B cell (primary cell): ENCODE measurements at regions not wholly inside any gene's neighbourhood (a gene's known extent, or its start where the extent isn't known, plus 50 kb on each side); places are given as distances from the start of the nearest gene placed in this dataset.

Source experiments
- ATAC-seq: fragments of 200-7000 bp; cut with Tn5 transposase; one replicate; pipeline ENCODE4 v1.10.0; 2021; ENCODE audit warnings: low read depth, mild to moderate bottlenecking, moderate number of reproducible peaks, moderate library complexity
- CTCF ChIA-PET: fragments of 350-600 bp; sonication (Branson Sonifier 250); formaldehyde crosslinking; loops from one replicate; lab custom pipeline; 2021; ENCODE audit warnings: antibody characterized with exemption, inconsistent platforms; lab: Charles Lee
- POLR2A ChIA-PET: fragments of 350-600 bp; sonication (Branson Sonifier 250); formaldehyde crosslinking; loops from one replicate; lab custom pipeline; 2021; ENCODE audit warnings: antibody characterized with exemption; lab: Charles Lee
- DNase-seq: peaks from one replicate; pipeline ENCODE4 v3.0.0; 2013
- H2AFZ ChIP-seq: 2 replicates; pipeline ENCODE4 v1.6.1; 2012; ENCODE audit warnings: mild to moderate bottlenecking, low read depth, low read length; ENCODE audit not compliant: insufficient read depth, poor library complexity, severe bottlenecking
- H3K27ac ChIP-seq, 2 donors: 1 replicate in 1 of 2; 2 replicates in 1 of 2; pipeline ENCODE4 v1.5.1; 2012 to 2013; ENCODE audit warnings: low read length in 2 of 2, mild to moderate bottlenecking in 2 of 2, moderate library complexity in 1 of 2
- H3K27me3 ChIP-seq, 4 experiments: fragments of 200-600 bp in 1 of 4; sonication (generic) in 1 of 4; replicated peaks in 1 of 4; 1 replicate in 2 of 4; 2 replicates in 2 of 4; pipeline versions ENCODE4 v1.6.1 to v1.7.0; 2013 to 2016; ENCODE audit warnings: low read length in 3 of 4, mild to moderate bottlenecking in 2 of 4, mixed read lengths in 1 of 4, moderate library complexity in 1 of 4; ENCODE audit not compliant: insufficient read depth in 4 of 4, control insufficient read depth in 3 of 4; ENCODE audit errors: control extremely low read depth in 1 of 4
- H3K36me3 ChIP-seq, 2 experiments: replicated peaks in 1 of 2; 1 replicate in 1 of 2; 2 replicates in 1 of 2; pipeline versions ENCODE4 v1.6.1 to v1.7.1; 2013; ENCODE audit warnings: low read length in 1 of 2; ENCODE audit not compliant: insufficient read depth in 2 of 2, control insufficient read depth in 1 of 2; ENCODE audit errors: control extremely low read depth in 1 of 2, extremely low read depth in 1 of 2
- H3K4me1 ChIP-seq, 2 donors: fragments of 200-600 bp in 1 of 2; sonication (generic) in 1 of 2; 1 replicate in 1 of 2; 2 replicates in 1 of 2; pipeline versions ENCODE4 v1.5.1 to v1.6.1; 2013 to 2017; ENCODE audit warnings: low read length in 2 of 2; ENCODE audit not compliant: control insufficient read depth in 2 of 2, insufficient read depth in 2 of 2
- H3K4me2 ChIP-seq: replicated peaks from 2 replicates; pipeline ENCODE3; 2012; ENCODE audit warnings: mild to moderate bottlenecking, low read depth, low read length; ENCODE audit not compliant: poor library complexity, severe bottlenecking
- H3K4me3 ChIP-seq, 5 experiments: fragments of 200-600 bp in 1 of 5; sonication (generic) in 1 of 5; 1 replicate in 3 of 5; 2 replicates in 2 of 5; pipeline versions ENCODE4 v1.5.1 to v1.7.0; 2011 to 2016; ENCODE audit warnings: low read length in 4 of 5, mild to moderate bottlenecking in 4 of 5, low read depth in 2 of 5, control low read depth in 1 of 5, moderate library complexity in 1 of 5; ENCODE audit not compliant: insufficient read depth in 1 of 5; ENCODE audit errors: control extremely low read depth in 1 of 5, extremely low read depth in 1 of 5
- H3K79me2 ChIP-seq: fragments of 200-600 bp; sonication (generic); one replicate; pipeline ENCODE4 v1.6.0; 2016; ENCODE audit warnings: low read length; ENCODE audit not compliant: control insufficient read depth, insufficient read depth
- H3K9ac ChIP-seq: fragments of 200-600 bp; sonication (generic); 2 replicates; pipeline ENCODE4 v1.6.1; 2017; ENCODE audit warnings: mild to moderate bottlenecking, low read length, moderate library complexity
- H3K9me3 ChIP-seq, 3 donors: one replicate each; pipeline versions ENCODE4 v1.6.1 to v1.7.1; 2013; ENCODE audit warnings: low read length in 2 of 3; ENCODE audit not compliant: control insufficient read depth in 2 of 3, insufficient read depth in 1 of 3; ENCODE audit errors: control extremely low read depth in 1 of 3
- H4K20me1 ChIP-seq: 2 replicates; pipeline ENCODE4 v1.6.0; 2012; ENCODE audit warnings: mild to moderate bottlenecking, low read length; ENCODE audit not compliant: insufficient read depth, control insufficient read depth, poor library complexity, severe bottlenecking
- H3K27ac Mint-ChIP-seq: one replicate; pipeline ENCODE4 v1.8.0; 2021; ENCODE audit warnings: mixed read lengths
- H3K27me3 Mint-ChIP-seq: one replicate; pipeline ENCODE4 v1.8.0; 2021; ENCODE audit warnings: mixed read lengths
- H3K4me1 Mint-ChIP-seq: one replicate; pipeline ENCODE4 v1.8.0; 2021; ENCODE audit warnings: mixed read lengths
- H3K4me3 Mint-ChIP-seq: one replicate; pipeline ENCODE4 v1.8.0; 2021; ENCODE audit warnings: mixed read lengths
- H3K9me3 Mint-ChIP-seq: one replicate; pipeline ENCODE4 v1.8.0; 2022; ENCODE audit warnings: mixed read lengths; ENCODE audit not compliant: insufficient read depth
- CTCF ChIP-seq: fragments of 200-600 bp; IDR thresholded peaks from one replicate; pipeline ENCODE4 v1.8.0; 2022; ENCODE audit warnings: antibody characterized with exemption, mild to moderate bottlenecking
- EZH2 ChIP-seq: IDR thresholded peaks from 2 replicates; pipeline ENCODE4 v1.6.1; 2012; ENCODE audit warnings: borderline replicate concordance, low read depth, mild to moderate bottlenecking, moderate library complexity, low read length; ENCODE audit not compliant: insufficient read depth, poor library complexity, severe bottlenecking
- WGBS: methylation state at CpG from one replicate; pipeline ENCODE4 v1.1.5; 2013; ENCODE audit warnings: missing lambda C conversion rate; ENCODE audit not compliant: insufficient coverage; 5-methylcytosine and 5-hydroxymethylcytosine counted together
- intact Hi-C: fragments of 100-400 bp; cut with micrococcal nuclease; formaldehyde crosslinking; loops from one replicate; pipeline ENCODE4 v1.10.0; 2022

- TF ChIP-seq EZH2 (no peak), CTCF (no peak)
- POLR2A ChIA-PET = no interaction called here
- no peaks in the 10 kb centered on the region for H3K27me3 ChIP-seq
- no peak overlapping the region for H3K27ac Mint-ChIP-seq
- H2AFZ ChIP-seq = no peak overlapping the region
- intact Hi-C loops = no loop called here
- H3K79me2 ChIP-seq = no peaks in the 10 kb centered on the region
- DNase-seq (no peak), ATAC-seq (no peak)
- H3K4me1 Mint-ChIP-seq = peaks cover 16% of the 10 kb centered on the region
- WGBS = no CpG with 5 or more reads among the region's 2 CpGs
- H3K9me3 ChIP-seq = no peaks in the 10 kb centered on the region
- H3K36me3 ChIP-seq = no peaks in the 10 kb centered on the region
- H4K20me1 ChIP-seq = no peaks in the 10 kb centered on the region
- H3K4me3 Mint-ChIP-seq = no peak overlapping the region
- no peak overlapping the region for H3K27ac ChIP-seq
- peaks cover 0 to 5% of the 10 kb centered on the region in 2 donors for H3K4me1 ChIP-seq
- no peaks in the 10 kb centered on the region for H3K27me3 Mint-ChIP-seq
- no peak overlapping the region for H3K9ac ChIP-seq
- no peaks in the 10 kb centered on the region for H3K9me3 Mint-ChIP-seq
- no peak overlapping the region for H3K4me3 ChIP-seq
- no peak overlapping the region for H3K4me2 ChIP-seq
- CTCF ChIA-PET = interaction anchor here (0.8 kb wide), 1 partner anchor 153 kb away, joined by 3 read pairs; no protein-coding TSS in a partner anchor
Measured at GRCh38 chr2:181241797-181242196, 215.4 kb upstream of the ITGA4 start.

- WGBS = 100% methylated on average over 1 of the region's 2 CpGs
- H3K4me3 ChIP-seq = no peak overlapping the region
- Mint-ChIP-seq H3K4me3 (no peak overlapping the region), H3K27me3 (no peaks in the 10 kb centered on the region), H3K27ac (no peak overlapping the region), H3K9me3 (no peaks in the 10 kb centered on the region), H3K4me1 (peaks cover 13% of the 10 kb centered on the region)
- no peak overlapping the region for H3K27ac ChIP-seq
- H3K79me2 ChIP-seq = no peaks in the 10 kb centered on the region
- H3K36me3 ChIP-seq = no peaks in the 10 kb centered on the region
- ATAC-seq (no peak), DNase-seq (no peak)
- peaks cover 0 to 5% of the 10 kb centered on the region in 2 donors for H3K4me1 ChIP-seq
- TF ChIP-seq EZH2 = no peak
- TF ChIP-seq CTCF = no peak
- no peak overlapping the region for H3K9ac ChIP-seq
- ChIA-PET POLR2A (no interaction called here), CTCF (no interaction called here)
- no peaks in the 10 kb centered on the region for H3K27me3 ChIP-seq
- intact Hi-C loops = no loop called here
- no peaks in the 10 kb centered on the region for H4K20me1 ChIP-seq
- no peak overlapping the region for H2AFZ ChIP-seq
- no peak overlapping the region for H3K4me2 ChIP-seq
- no peaks in the 10 kb centered on the region for H3K9me3 ChIP-seq
Measured at GRCh38 chr2:181242262-181242661, 214.9 kb upstream of the ITGA4 start.
